ENCODE measurements at regions not wholly inside any gene's neighbourhood (a gene's known extent, or its start where the extent isn't known, plus 50 kb on each side); places are given as distances from the start of the nearest gene placed in this dataset.

- ATAC-seq (ENCODE audit: low FRiP score in 2 of 2), result no peak
- no peaks in the 10 kb centered on the region for H3K9me3 ChIP-seq
Measured at GRCh38 chr13:71249011-71249410, 618.0 kb downstream of the DACH1 start.

GRCh38 chr13:71244161-71244560 is 622.8 kb downstream of the DACH1 start:
- no peak for DNase-seq
- TF ChIP-seq CTCF (IDR thresholded peaks at IDR 0.05), result no peak
- Histone ChIP-seq H3K27me3 (no peaks in the 10 kb centered on the region), H3K4me3 (no peak overlapping the region), H3K36me3 (no peaks in the 10 kb centered on the region), H3K27ac (no peak overlapping the region), H3K4me1 (peaks cover 0 to 10% (median 3%) of the 10 kb centered on the region in 4 donors), H3K9me3 (no peaks in the 10 kb centered on the region)
- no peak for ATAC-seq (ENCODE audit: low FRiP score in 2 of 2)
- WGBS, 2 donors, result 59 to 71% methylated on average over 3 of the region's 3 CpGs

More at GRCh38 chr13:71249011-71249410, 618.0 kb downstream of the DACH1 start:
- Histone ChIP-seq H3K36me3 (no peaks in the 10 kb centered on the region), H3K4me3 (no peak overlapping the region), H3K27me3 (no peaks in the 10 kb centered on the region), H3K27ac (no peak overlapping the region), H3K4me1 (peaks cover 0 to 4% (median 0%) of the 10 kb centered on the region in 4 donors)
- no peak for DNase-seq
- 43 to 58% methylated on average over 1 of the region's 1 CpG for WGBS, 2 donors
- no peak for TF ChIP-seq EP300 (IDR thresholded peaks at IDR 0.05)
- no peak for TF ChIP-seq POLR2A (IDR thresholded peaks at IDR 0.05)
- TF ChIP-seq POLR2AphosphoS5 (IDR thresholded peaks at IDR 0.05), result no peak
- TF ChIP-seq CTCF (IDR thresholded peaks at IDR 0.05), result no peak

GRCh38 chr13:71242201-71242600 is 624.8 kb downstream of the DACH1 start:
- DNase-seq (no peak), ATAC-seq (ENCODE audit: low FRiP score in 2 of 2) (peak in 1 of 2 donors; percentile 45)
- Histone ChIP-seq H3K27ac (peak overlapping the region in 1 of 4 donors; percentile 19), H3K36me3 (no peaks in the 10 kb centered on the region), H3K4me1 (peaks cover 0 to 10% (median 3%) of the 10 kb centered on the region in 4 donors), H3K9me3 (no peaks in the 10 kb centered on the region), H3K4me3 (no peak overlapping the region), H3K27me3 (no peaks in the 10 kb centered on the region)
- TF ChIP-seq POLR2AphosphoS5 (IDR thresholded peaks at IDR 0.05), result no peak
- TF ChIP-seq POLR2A (IDR thresholded peaks at IDR 0.05), result no peak
- no peak for TF ChIP-seq EP300 (IDR thresholded peaks at IDR 0.05)
- TF ChIP-seq CTCF (IDR thresholded peaks at IDR 0.05), result no peak
- 44 to 45% methylated on average over 4 of the region's 4 CpGs for WGBS, 2 donors

DNA sequence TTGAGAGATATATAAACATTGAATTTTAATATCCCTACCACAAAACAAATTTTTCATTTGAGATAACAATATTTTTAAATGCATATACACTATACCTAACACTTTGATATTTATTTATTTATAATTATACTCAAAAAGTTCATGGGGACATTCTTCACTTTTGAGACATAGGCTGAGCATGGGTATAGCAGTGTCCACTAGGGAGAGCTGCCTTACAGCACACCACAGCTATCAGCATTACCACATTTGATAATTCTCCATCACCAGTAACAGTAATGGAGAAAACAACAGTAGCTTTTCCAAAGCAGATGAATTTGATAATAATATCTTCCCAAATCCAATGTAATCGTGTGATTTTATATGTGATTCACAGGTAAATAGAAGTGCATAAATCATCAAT is 626.1 kb downstream of the DACH1 start:
- no peak for TF ChIP-seq EP300 (IDR thresholded peaks at IDR 0.05)
- peak in 3 of 6 experiments; percentile 21 to 27 (median 21) for TF ChIP-seq CTCF (IDR thresholded peaks at IDR 0.05)
- 61 to 72% methylated on average over 1 of the region's 1 CpG for WGBS, 2 donors
- Histone ChIP-seq H3K27ac (no peak overlapping the region), H3K36me3 (no peaks in the 10 kb centered on the region), H3K4me3 (no peak overlapping the region), H3K9me3 (no peaks in the 10 kb centered on the region), H3K4me1 (peaks cover 0 to 10% (median 3%) of the 10 kb centered on the region in 4 donors), H3K27me3 (no peaks in the 10 kb centered on the region)
- no peak for ATAC-seq (ENCODE audit: low FRiP score in 2 of 2)
- no peak for DNase-seq

- Histone ChIP-seq H3K9me3 (no peaks in the 10 kb centered on the region), H3K4me3 (no peak overlapping the region), H3K27ac (no peak overlapping the region), H3K36me3 (no peaks in the 10 kb centered on the region), H3K27me3 (no peaks in the 10 kb centered on the region), H3K4me1 (peaks cover 0 to 5% (median under 1%) of the 10 kb centered on the region in 4 donors)
- no peak for DNase-seq
- ATAC-seq (ENCODE audit: low FRiP score in 2 of 2), result no peak
- 77 to 80% methylated on average over 3 of the region's 3 CpGs for WGBS, 2 donors
- TF ChIP-seq EP300 (IDR thresholded peaks at IDR 0.05) (no peak), POLR2AphosphoS5 (IDR thresholded peaks at IDR 0.05) (no peak), CTCF (IDR thresholded peaks at IDR 0.05) (no peak), POLR2A (IDR thresholded peaks at IDR 0.05) (no peak)
Measured at GRCh38 chr13:71237332-71237731, 629.7 kb downstream of the DACH1 start.
